IPS DF 6.9 (cell line): ENCODE measurements at regions not wholly inside any gene's neighbourhood (a gene's known extent, or its start where the extent isn't known, plus 50 kb on each side); places are given as distances from the start of the nearest gene placed in this dataset.

Source experiments
- DNase-seq: peaks from one replicate; pipeline ENCODE4 v3.0.0-alpha.2; 2013; ENCODE audit warnings: low read depth, low spot score
- H3K27ac ChIP-seq: one replicate; pipeline ENCODE4 v1.5.1; 2013; ENCODE audit warnings: low read length, control low read depth
- H3K27me3 ChIP-seq: 2 replicates; pipeline ENCODE4 v1.6.1; 2013; ENCODE audit warnings: mild to moderate bottlenecking, low read length; ENCODE audit not compliant: control insufficient read depth, insufficient read depth
- H3K36me3 ChIP-seq: 2 replicates; pipeline ENCODE4 v1.6.1; 2013; ENCODE audit warnings: low read length; ENCODE audit not compliant: control insufficient read depth, insufficient read depth
- H3K4me1 ChIP-seq: 2 replicates; pipeline ENCODE4 v1.6.1; 2013; ENCODE audit warnings: low read length; ENCODE audit not compliant: control insufficient read depth, insufficient read depth
- H3K4me3 ChIP-seq: 2 replicates; pipeline ENCODE4 v1.5.1; 2013; ENCODE audit warnings: mild to moderate bottlenecking, low read length
- H3K9me3 ChIP-seq: 2 replicates; pipeline ENCODE4 v1.6.1; 2013; ENCODE audit warnings: low read length, inconsistent platforms; ENCODE audit not compliant: control insufficient read depth, insufficient read depth
- WGBS: extraction: QIAGEN DNeasy Blood & Tissue Kit; methylation state at CpG from one replicate; pipeline ENCODE4 v1.1.7; 2013; ENCODE audit warnings: mixed read lengths, missing lambda C conversion rate; ENCODE audit not compliant: insufficient read length, insufficient coverage; 5-methylcytosine and 5-hydroxymethylcytosine counted together

- no CpG with 5 or more reads among the region's 3 CpGs for WGBS
- no peaks in the 10 kb centered on the region for H3K4me1 ChIP-seq
- no peak overlapping the region for H3K27ac ChIP-seq
- no peak overlapping the region for H3K4me3 ChIP-seq
- no peaks in the 10 kb centered on the region for H3K27me3 ChIP-seq
- peaks cover 10% of the 10 kb centered on the region for H3K9me3 ChIP-seq
- H3K36me3 ChIP-seq, result no peaks in the 10 kb centered on the region; the same call in 1 of the 2 replicates
- DNase-seq, result no peak
These were observed 1711.2 kb downstream of the TP53TG3F start for GRCh38 chr16:35170610-35171009.

- Histone ChIP-seq H3K9me3 (peaks cover 10% of the 10 kb centered on the region), H3K36me3 (no peaks in the 10 kb centered on the region; the same call in 1 of the 2 replicates), H3K27ac (no peak overlapping the region), H3K27me3 (no peaks in the 10 kb centered on the region), H3K4me3 (no peak overlapping the region), H3K4me1 (no peaks in the 10 kb centered on the region)
- DNase-seq, result no peak
- WGBS, result no CpG with 5 or more reads among the region's 6 CpGs
These were observed 1711.7 kb downstream of the TP53TG3F start for GRCh38 chr16:35171106-35171505.

DNA sequence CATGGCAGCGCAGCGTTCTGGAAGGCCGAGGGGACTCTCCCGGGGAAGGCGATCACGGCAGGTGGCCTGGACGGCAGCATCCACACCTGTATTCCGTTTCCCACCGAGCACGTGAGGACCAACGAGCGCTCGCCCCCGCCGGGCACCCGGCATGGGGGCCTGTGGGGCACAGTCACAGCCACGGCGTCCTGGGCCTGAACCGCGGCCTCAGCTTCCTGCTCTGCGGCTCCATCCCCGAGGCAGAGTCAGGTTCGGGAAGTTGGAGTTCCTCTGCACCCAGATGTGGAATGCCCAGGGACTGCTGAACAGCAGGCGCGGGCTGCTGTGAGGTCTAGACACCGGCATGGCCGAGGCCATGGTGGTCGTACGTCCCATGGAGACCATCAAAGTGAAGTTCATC, 1713.9 kb downstream of the TP53TG3F start:
- no peaks in the 10 kb centered on the region for H3K4me1 ChIP-seq
- H3K9me3 ChIP-seq, result peaks cover 17% of the 10 kb centered on the region
- no peaks in the 10 kb centered on the region for H3K27me3 ChIP-seq
- no CpG with 5 or more reads among the region's 29 CpGs for WGBS
- no peak overlapping the region for H3K27ac ChIP-seq
- no peak for DNase-seq
- H3K4me3 ChIP-seq, result no peak overlapping the region; the same call in 1 of the 2 replicates
- no peaks in the 10 kb centered on the region; the same call in 1 of the 2 replicates for H3K36me3 ChIP-seq

GRCh38 chr16:35174016-35174415, 1714.6 kb downstream of the TP53TG3F start:
- peaks cover 17% of the 10 kb centered on the region for H3K9me3 ChIP-seq
- DNase-seq, result no peak
- H3K27ac ChIP-seq, result no peak overlapping the region
- WGBS, result no CpG with 5 or more reads among the region's 4 CpGs
- no peaks in the 10 kb centered on the region for H3K27me3 ChIP-seq
- H3K4me3 ChIP-seq, result no peak overlapping the region
- no peaks in the 10 kb centered on the region; the same call in 1 of the 2 replicates for H3K36me3 ChIP-seq
- H3K4me1 ChIP-seq, result no peaks in the 10 kb centered on the region

- Histone ChIP-seq H3K9me3 (peaks cover 23% of the 10 kb centered on the region), H3K27ac (no peak overlapping the region), H3K4me3 (no peak overlapping the region), H3K4me1 (no peaks in the 10 kb centered on the region), H3K27me3 (no peaks in the 10 kb centered on the region), H3K36me3 (no peaks in the 10 kb centered on the region; the same call in 1 of the 2 replicates)
- WGBS, result no CpG with 5 or more reads among the region's 5 CpGs
- no peak for DNase-seq
These were observed 1717.0 kb downstream of the TP53TG3F start for GRCh38 chr16:35176449-35176848.

DNA sequence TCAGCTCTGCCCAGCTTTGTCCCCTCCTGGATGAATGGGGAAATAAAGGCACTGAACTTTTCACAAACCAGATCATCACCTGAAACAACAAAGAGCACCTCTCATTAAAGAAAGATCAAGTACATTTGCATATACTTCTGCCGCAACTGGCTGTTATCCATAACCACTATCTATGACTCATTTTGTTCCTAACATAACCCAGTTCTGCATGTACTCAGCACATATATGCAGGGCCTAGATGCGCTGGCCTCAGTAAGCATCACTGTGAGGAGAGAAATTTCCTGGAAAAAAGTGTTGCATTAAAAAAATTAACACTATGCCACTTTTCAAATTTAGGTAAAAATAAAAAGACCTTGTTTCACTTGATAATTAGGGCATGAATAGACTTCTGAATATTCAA, 1718.4 kb downstream of the TP53TG3F start:
- DNase-seq, result no peak
- WGBS, result no CpG with 5 or more reads among the region's 2 CpGs
- H3K9me3 ChIP-seq, result peaks cover 26% of the 10 kb centered on the region
- H3K4me3 ChIP-seq, result no peak overlapping the region
- H3K4me1 ChIP-seq, result no peaks in the 10 kb centered on the region
- H3K27me3 ChIP-seq, result no peaks in the 10 kb centered on the region
- H3K27ac ChIP-seq, result no peak overlapping the region
- no peaks in the 10 kb centered on the region; the same call in 1 of the 2 replicates for H3K36me3 ChIP-seq

GRCh38 chr16:35180970-35181369, 1721.6 kb downstream of the TP53TG3F start:
- no peak overlapping the region for H3K4me3 ChIP-seq
- no CpG with 5 or more reads among the region's 2 CpGs for WGBS
- DNase-seq, result no peak
- H3K27ac ChIP-seq, result no peak overlapping the region
- no peaks in the 10 kb centered on the region for H3K36me3 ChIP-seq
- no peaks in the 10 kb centered on the region for H3K27me3 ChIP-seq
- no peaks in the 10 kb centered on the region; the same call in 1 of the 2 replicates for H3K4me1 ChIP-seq
- H3K9me3 ChIP-seq, result peaks cover 37% of the 10 kb centered on the region

- Histone ChIP-seq H3K27ac (no peak overlapping the region), H3K27me3 (no peaks in the 10 kb centered on the region), H3K9me3 (peaks cover 39% of the 10 kb centered on the region), H3K4me3 (no peak overlapping the region), H3K36me3 (no peaks in the 10 kb centered on the region), H3K4me1 (no peaks in the 10 kb centered on the region; the same call in 1 of the 2 replicates)
- no CpG with 5 or more reads among the region's 6 CpGs for WGBS
- DNase-seq, result no peak
These were observed 1722.1 kb downstream of the TP53TG3F start for GRCh38 chr16:35181422-35182030.

- no peaks in the 10 kb centered on the region for H3K36me3 ChIP-seq
- H3K27me3 ChIP-seq, result no peaks in the 10 kb centered on the region
- H3K4me3 ChIP-seq, result no peak overlapping the region
- H3K4me1 ChIP-seq, result no peaks in the 10 kb centered on the region; the same call in 1 of the 2 replicates
- no peak for DNase-seq
- H3K27ac ChIP-seq, result no peak overlapping the region
- peaks cover 39% of the 10 kb centered on the region for H3K9me3 ChIP-seq
These were observed 1722.7 kb downstream of the TP53TG3F start for GRCh38 chr16:35182043-35182677.

- Histone ChIP-seq H3K4me1 (no peaks in the 10 kb centered on the region; the same call in 1 of the 2 replicates), H3K27me3 (no peaks in the 10 kb centered on the region), H3K36me3 (no peaks in the 10 kb centered on the region), H3K9me3 (peaks cover 47% of the 10 kb centered on the region), H3K4me3 (no peak overlapping the region), H3K27ac (no peak overlapping the region)
- no peak for DNase-seq
- no CpG with 5 or more reads among the region's 6 CpGs for WGBS
These were observed 1723.6 kb downstream of the TP53TG3F start for GRCh38 chr16:35182943-35183550.
